ENCODE measurements at regions not wholly inside any gene's neighbourhood (a gene's known extent, or its start where the extent isn't known, plus 50 kb on each side); places are given as distances from the start of the nearest gene placed in this dataset.
"Not testable (repeated sequence)": the region's sequence is repeated elsewhere in the genome, so short reads cannot be mapped to it uniquely, and the experiment has no call there.

DNA sequence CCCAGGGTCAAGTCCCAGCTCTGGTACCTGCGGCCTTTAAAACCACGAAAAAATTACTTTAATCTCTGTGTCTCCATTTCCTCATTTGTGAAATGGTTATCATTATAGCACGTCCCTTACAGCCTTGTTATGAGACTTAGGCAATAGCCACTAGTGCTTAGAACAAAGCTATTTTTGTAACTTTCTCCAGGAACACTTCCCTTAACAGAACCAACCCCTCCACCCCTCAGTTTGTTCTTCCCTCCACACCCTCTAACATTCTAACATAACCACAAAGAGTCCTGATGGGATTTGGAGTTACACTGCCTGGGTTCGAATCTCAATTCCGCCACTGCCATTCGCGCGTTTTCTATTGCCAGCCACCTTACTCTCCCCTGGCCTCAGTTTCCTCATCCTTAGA is 2777.4 kb upstream of the TPTE start:
- not testable (repeated sequence) for H3K9me3 ChIP-seq (replicated peaks); H3K36me3 ChIP-seq; H3K27ac ChIP-seq; H3K4me1 ChIP-seq (replicated peaks); H3K27me3 ChIP-seq (replicated peaks); H3K4me3 ChIP-seq; DNase-seq (ENCODE audit: low read depth in 1 of 2, low spot score in 2 of 2)

DNA sequence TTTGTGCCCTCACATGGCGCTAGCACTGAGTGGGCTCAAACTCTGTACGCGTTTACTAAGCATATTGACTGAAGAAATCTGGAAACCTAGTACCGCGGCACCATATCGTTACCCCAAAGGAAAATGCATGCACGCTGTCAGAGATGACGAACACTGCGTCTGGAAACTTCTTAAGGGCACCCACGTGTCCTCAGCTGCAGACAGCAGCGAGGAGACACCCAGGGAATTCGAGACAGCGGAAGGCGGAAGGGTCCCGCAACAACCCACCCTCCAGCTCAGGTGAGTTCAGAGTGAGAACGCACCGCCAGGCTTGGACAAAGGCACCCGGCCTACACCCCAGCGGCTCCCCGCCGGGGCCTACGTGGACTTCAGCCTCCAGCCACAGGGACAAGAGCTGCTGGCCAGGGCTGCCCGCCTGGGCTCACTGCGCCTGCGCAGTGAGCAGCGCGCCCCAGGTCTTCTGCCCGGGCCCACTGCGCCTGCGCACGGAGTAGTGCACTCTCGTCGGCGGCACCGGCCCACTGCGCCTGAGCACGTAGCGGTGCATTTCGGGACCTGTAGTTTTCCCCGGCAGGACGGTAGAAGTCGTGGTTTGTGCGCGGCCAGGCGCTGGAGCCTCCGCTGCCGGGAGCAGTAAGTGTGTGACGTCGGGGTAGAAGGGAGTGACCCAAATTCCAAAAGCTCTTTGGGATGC is 2776.8 kb upstream of the TPTE start:
- not testable (repeated sequence) for H3K27ac ChIP-seq; DNase-seq (ENCODE audit: low read depth in 1 of 2, low spot score in 2 of 2); H3K4me1 ChIP-seq (replicated peaks); H3K9me3 ChIP-seq (replicated peaks); H3K27me3 ChIP-seq (replicated peaks); H3K4me3 ChIP-seq; H3K36me3 ChIP-seq

DNA sequence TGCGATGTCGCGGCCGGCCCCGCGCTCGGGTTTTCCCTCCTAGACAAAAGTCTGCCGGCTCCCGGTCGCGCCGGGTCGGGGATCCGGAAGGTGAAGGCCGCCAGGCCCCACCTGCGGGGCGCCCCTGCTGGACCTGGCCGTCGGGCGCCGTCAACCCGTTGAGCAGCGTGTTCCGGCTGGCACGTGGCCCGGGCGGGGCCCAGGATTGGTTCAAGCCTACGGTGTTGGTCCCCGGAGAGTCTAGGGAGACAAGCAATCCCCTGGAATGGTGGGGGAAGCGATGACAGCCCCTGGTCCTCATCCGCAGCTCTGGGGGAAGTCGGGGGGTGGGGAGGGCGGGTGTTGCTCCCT is 2776.3 kb upstream of the TPTE start:
- H3K4me1 ChIP-seq (replicated peaks); H3K9me3 ChIP-seq (replicated peaks); DNase-seq (ENCODE audit: low read depth in 1 of 2, low spot score in 2 of 2); H3K27ac ChIP-seq; H3K4me3 ChIP-seq; H3K36me3 ChIP-seq; H3K27me3 ChIP-seq (replicated peaks): not testable (repeated sequence)

DNA sequence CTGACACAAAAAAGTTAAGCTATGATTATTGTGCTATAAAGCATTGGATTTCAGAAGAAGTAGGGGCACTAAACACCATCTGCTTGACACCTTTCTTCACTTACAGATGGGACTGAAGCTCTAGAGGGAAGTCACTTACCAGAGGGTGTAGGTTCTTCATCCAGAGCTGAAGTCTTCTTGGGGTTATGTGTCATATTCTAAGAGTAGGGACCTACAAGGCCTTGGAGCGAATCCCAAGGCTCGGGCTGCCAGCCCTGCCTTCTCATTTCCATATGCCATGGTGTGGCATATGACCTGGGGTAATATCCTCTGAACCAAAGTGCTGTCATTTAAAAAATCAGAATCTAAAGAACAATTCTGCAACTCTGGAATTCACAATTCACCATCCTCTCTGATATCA is 2773.4 kb upstream of the TPTE start:
- H3K4me1 ChIP-seq (replicated peaks); H3K27me3 ChIP-seq (replicated peaks); H3K27ac ChIP-seq; H3K4me3 ChIP-seq; H3K36me3 ChIP-seq; DNase-seq (ENCODE audit: low read depth in 1 of 2, low spot score in 2 of 2); H3K9me3 ChIP-seq (replicated peaks): not testable (repeated sequence)

DNA sequence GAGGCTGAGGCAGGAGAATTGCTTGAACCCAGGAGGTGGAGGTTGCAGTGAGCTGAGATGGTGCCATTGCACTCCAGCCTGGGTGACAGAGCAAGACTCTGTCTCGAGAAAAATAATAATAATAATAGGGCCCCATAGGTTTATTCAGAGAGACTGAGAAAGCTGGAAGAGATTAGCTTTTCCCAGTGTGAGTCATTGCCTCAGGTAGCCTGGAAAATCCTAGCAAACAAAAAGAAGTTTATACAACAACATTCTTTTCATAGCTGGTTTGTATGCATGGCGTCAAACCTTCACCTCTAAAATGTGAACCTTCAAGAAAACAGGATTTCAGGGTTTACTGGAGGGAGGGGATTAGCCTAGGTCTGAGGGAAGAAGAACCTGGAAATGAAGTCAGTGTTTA is 2768.8 kb upstream of the TPTE start:
- H3K36me3 ChIP-seq; H3K27ac ChIP-seq; DNase-seq (ENCODE audit: low read depth in 1 of 2, low spot score in 2 of 2); H3K4me3 ChIP-seq; H3K9me3 ChIP-seq (replicated peaks); H3K27me3 ChIP-seq (replicated peaks); H3K4me1 ChIP-seq (replicated peaks): not testable (repeated sequence)

DNA sequence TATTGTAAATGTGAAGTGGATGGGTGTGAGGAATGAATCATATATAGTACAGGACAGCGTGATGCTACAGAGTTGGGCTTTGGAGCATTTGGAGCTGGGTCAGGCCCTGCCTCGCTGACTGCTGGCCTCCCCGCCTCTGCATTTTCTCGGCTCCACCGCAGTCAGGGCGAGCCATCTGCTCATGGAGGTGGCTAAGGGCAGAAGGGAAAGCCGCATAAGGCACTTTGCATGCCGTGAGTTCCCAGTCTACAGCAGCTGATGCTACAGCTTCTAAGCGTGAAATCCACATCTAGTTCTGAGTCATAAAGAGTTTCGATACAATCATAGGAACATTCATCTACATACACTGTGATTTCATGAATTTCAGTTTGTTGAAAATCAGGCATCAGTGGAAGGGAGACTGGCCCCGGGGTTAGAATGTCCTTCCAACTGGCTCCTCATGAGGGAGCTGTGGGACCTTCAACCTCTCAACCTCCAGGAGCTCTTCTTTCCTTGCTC is 2768.0 kb upstream of the TPTE start:
- not testable (repeated sequence) for H3K36me3 ChIP-seq; H3K4me3 ChIP-seq; H3K9me3 ChIP-seq (replicated peaks); H3K27ac ChIP-seq; H3K27me3 ChIP-seq (replicated peaks); H3K4me1 ChIP-seq (replicated peaks)
- peak in 1 of 2 experiments; percentile 37 for DNase-seq (ENCODE audit: low read depth in 1 of 2, low spot score in 2 of 2)

DNA sequence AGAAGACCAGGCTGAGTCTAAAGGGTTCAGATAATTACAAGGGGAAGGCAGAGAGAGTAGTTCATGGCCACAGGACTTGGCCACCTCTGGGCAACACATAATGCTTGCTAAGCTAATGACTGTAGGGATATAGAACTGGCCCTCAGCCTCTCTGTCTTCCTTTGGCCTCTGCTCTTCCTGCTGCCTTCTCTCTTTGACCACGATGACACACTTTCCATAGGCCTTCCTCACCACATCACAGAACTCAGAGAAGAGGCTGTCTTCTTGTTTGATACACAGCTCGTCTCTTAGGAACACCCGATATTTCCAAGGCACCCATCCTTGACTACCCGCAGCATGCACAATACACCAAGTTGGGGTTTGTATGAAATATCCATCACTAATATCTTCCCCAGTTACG is 2751.4 kb upstream of the TPTE start:
- not testable (repeated sequence) for H3K27ac ChIP-seq; H3K9me3 ChIP-seq (replicated peaks); H3K27me3 ChIP-seq (replicated peaks); H3K4me1 ChIP-seq (replicated peaks); H3K36me3 ChIP-seq; DNase-seq (ENCODE audit: low read depth in 1 of 2, low spot score in 2 of 2); H3K4me3 ChIP-seq

DNA sequence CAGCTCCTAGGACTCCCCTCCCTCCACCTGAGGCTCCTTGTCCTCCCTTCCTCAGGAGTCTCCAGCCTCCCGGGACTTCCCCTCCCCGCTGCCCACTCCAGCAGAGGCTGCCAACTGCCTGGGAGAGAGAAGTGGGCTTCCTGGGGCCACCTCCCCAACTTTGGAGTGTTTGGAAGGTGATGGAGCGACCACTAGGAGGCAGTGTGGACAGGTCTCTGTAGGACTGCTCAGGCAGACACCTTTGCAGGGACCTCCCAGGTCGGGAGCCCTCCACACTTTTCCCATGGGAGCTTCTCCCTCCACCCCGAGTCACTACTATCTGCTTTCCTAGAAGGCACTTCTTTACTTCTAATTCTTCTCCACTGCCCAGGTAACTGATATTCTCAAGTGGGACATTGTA is 2747.2 kb upstream of the TPTE start:
- not testable (repeated sequence) for H3K27me3 ChIP-seq (replicated peaks); H3K27ac ChIP-seq; DNase-seq (ENCODE audit: low read depth in 1 of 2, low spot score in 2 of 2); H3K4me1 ChIP-seq (replicated peaks); H3K4me3 ChIP-seq; H3K36me3 ChIP-seq; H3K9me3 ChIP-seq (replicated peaks)

DNA sequence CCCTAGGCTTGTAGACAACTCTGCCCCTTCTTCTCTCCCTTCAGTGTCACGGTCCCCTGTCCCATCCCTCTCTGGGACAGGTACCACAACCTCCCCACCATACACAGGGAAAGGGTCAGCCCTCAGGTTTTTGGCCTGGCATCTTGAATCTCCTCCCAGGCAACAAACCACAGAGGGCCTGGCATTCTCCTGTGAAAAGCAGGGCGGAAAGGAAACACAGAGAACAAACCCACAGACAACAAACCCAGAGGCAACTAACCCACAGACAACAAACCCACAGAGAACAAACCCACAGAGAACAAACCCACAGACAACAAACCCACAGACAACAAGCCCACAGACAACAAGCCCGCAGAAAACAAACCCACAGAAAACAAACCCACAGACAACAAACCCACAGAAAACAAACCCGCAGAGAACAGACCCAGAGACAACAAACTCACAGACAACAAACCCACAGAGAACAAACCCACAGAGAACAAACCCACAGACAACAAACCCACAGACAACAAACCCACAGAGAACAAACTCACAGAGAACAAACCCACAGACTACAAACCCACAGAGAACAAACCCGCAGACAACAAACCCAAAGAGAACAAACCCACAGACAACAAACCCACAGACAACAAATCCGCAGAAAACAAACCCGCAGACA is 2745.9 kb upstream of the TPTE start:
- H3K36me3 ChIP-seq; H3K9me3 ChIP-seq (replicated peaks); H3K27me3 ChIP-seq (replicated peaks); H3K27ac ChIP-seq; DNase-seq (ENCODE audit: low read depth in 1 of 2, low spot score in 2 of 2); H3K4me3 ChIP-seq; H3K4me1 ChIP-seq (replicated peaks): not testable (repeated sequence)

DNA sequence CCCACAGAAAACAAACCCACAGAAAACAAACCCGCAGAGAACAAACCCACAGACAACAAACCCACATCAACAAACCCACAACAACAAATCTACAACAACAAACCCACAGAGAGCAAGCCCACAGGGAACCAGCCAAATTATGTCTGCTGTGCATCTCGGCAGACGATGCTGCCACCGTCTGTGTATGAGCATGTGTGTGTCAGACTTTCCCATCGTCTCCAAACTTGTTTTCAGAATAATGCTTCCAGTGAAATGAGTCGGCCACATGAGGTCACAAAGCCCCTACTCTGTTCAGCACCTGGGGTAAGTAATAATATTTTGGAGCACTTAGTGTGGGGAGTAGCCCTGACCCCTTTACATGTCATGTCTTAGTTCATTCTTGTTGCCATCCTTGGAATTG is 2745.3 kb upstream of the TPTE start:
- not testable (repeated sequence) for H3K4me3 ChIP-seq; DNase-seq (ENCODE audit: low read depth in 1 of 2, low spot score in 2 of 2); H3K27me3 ChIP-seq (replicated peaks); H3K9me3 ChIP-seq (replicated peaks); H3K4me1 ChIP-seq (replicated peaks); H3K27ac ChIP-seq; H3K36me3 ChIP-seq

DNA sequence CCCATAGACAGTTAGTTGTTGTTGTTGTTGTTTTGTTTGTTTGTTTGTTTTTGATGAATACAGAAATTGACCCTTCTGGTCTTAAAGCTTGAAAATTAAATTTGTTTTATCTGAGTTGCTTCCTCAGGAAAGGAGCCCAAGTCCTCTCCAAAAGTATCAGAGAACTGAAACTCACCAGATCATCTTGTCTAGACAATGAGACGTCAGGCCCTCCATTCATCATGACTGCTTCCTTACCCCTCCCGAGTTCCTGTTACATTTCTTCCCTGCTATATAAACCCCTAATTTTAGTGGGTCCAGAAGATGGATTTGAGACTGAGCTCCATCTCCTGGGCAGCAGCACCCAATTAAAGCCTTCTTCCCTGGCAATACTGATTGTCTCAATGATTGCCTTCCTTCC is 2744.8 kb upstream of the TPTE start:
- DNase-seq (ENCODE audit: low read depth in 1 of 2, low spot score in 2 of 2); H3K4me1 ChIP-seq (replicated peaks); H3K36me3 ChIP-seq; H3K27me3 ChIP-seq (replicated peaks); H3K9me3 ChIP-seq (replicated peaks); H3K27ac ChIP-seq; H3K4me3 ChIP-seq: not testable (repeated sequence)

DNA sequence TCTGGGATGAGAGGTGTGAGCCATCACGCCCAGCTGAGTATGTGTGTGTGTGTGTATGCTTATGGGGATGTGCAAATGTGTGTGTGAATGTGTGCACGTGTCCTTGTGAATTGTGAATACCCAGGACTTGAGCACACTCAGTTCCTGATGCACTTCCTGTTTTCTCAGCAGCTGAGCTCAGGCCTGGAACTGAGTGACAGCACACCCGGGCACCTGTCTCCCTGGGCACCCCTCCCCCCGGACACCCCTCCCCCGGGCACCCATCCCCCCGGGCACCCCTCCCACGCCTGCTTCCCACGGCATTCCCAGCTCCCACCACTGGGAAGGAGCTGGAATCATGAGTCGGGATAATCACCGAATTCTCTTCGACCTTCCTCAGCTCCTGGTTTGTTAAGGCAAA is 2744.1 kb upstream of the TPTE start:
- not testable (repeated sequence) for H3K27ac ChIP-seq; H3K36me3 ChIP-seq; H3K9me3 ChIP-seq (replicated peaks); DNase-seq (ENCODE audit: low read depth in 1 of 2, low spot score in 2 of 2); H3K4me1 ChIP-seq (replicated peaks); H3K4me3 ChIP-seq; H3K27me3 ChIP-seq (replicated peaks)

DNA sequence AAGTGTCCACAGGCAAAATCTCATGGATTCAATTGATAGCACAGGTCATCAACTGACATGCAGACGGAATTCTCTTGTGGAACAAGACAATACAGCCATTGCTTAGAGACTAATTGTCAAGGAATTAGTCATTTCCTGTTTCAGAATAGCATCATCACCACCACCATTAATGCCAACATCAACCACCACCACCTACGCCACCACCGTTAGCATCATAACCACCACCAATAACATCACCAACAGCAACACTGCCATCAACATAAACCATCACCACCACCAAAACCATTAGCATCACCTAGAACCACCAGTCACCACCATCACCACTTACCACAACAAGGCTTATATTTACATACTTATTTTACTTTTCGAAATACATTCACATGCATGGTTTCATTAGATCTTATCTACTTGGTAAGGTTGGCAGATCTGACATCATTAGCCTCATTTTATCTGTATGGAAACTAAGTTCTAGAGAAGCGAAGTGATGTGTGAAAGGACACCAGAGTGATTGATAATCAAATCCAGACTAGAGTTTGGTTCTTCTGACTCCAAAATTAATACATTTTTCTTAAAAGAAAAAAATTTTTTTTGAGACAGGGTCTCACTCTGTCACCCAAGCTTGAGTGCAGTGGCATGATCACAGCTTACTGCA is 2733.8 kb upstream of the TPTE start:
- DNase-seq (ENCODE audit: low read depth in 1 of 2, low spot score in 2 of 2); H3K9me3 ChIP-seq (replicated peaks); H3K4me1 ChIP-seq (replicated peaks); H3K4me3 ChIP-seq; H3K36me3 ChIP-seq; H3K27me3 ChIP-seq (replicated peaks); H3K27ac ChIP-seq: not testable (repeated sequence)

DNA sequence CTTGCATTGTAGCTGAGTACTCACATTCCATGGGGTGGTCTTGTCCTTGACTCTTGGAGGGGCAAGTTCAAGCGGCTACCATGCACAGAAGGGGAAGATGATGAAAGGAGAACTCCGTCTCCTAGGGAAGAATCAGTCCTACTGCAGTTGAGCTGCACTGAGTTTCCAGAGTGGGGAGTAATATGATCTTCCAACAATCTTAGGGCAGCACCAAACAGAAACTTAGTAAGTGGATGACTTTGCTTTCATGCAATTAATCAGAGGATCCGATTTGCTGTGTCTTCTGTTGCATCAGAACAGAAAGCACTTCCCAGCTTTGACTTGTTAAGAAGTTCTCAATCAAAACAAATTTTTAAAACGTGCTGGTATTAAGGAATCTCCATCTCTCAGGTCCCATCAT is 2727.6 kb upstream of the TPTE start:
- not testable (repeated sequence) for H3K4me3 ChIP-seq; H3K9me3 ChIP-seq (replicated peaks); H3K4me1 ChIP-seq (replicated peaks); H3K27ac ChIP-seq; H3K27me3 ChIP-seq (replicated peaks); DNase-seq (ENCODE audit: low read depth in 1 of 2, low spot score in 2 of 2); H3K36me3 ChIP-seq

DNA sequence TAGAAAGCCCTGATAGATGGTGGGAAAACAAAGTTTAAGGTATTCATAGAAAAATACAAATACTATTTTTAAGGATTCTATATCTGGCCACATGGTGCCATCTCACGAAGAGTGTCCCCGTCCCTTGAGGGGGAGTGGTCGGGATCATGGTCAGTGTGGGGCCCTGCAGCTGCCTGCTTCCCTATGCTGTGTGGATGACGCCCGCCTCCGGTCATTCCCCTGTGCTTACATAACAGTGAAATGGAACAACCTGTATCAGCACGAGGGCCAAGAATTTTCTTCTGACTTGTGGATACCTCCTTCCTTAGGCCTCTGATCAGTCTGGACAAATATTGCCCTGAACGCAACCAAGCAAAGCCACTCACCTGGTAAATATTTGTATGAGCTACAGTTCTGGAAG is 2724.1 kb upstream of the TPTE start:
- not testable (repeated sequence) for H3K36me3 ChIP-seq; H3K27me3 ChIP-seq (replicated peaks); H3K9me3 ChIP-seq (replicated peaks); DNase-seq (ENCODE audit: low read depth in 1 of 2, low spot score in 2 of 2); H3K27ac ChIP-seq; H3K4me1 ChIP-seq (replicated peaks); H3K4me3 ChIP-seq
